ENCODE measurements at regions not wholly inside any gene's neighbourhood (a gene's known extent, or its start where the extent isn't known, plus 50 kb on each side); places are given as distances from the start of the nearest gene placed in this dataset.

DNA sequence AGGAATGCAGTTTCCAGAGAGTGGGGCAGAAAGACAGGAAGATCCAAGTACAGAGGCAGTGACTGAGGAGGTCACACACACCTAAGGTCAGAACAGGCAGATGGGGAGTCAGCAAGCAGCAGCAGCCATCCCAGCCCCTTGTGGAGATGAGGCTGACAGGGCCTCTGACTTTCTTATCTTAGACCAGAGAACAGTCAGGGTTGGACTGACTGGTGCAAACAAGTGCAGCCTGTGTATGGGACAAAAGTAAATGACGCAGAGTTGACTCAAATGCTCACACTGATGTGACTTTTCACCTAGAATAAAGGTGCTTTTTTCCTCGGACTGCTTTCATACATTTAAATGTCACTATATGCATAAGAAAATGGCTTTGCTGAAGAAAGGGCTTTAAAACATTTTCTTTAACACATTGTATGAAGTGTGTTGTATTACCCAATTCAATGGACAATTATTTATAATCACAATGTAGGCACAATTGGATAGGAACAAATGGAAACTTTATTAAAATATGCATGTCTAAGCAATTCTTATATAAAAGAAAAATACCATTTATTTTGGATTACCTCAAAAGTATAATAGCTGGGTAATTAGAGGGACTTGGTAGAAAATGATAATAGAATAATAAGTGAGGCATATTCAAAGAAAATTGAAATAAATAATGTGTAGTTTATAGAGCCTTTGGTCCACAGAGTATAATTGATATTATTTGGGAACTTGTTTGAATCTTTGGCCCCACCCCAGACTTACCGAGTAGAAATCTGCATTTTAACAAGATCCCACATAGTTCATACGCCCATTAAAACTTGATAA lies 1321.5 kb upstream of the CELF4 start:
- in situ Hi-C loops (cut with MboI; ENCODE audit: low pct_unique_long_range_greater_than_20kb, low sequenced_read_pairs, unreplicated experiment) = no loop called here
- no peak for TF ChIP-seq CTCF (IDR thresholded peaks at IDR 0.05; ENCODE audit: extremely low read depth, insufficient read depth, missing control alignments)
- no peak for DNase-seq (ENCODE audit: low spot score)

DNA sequence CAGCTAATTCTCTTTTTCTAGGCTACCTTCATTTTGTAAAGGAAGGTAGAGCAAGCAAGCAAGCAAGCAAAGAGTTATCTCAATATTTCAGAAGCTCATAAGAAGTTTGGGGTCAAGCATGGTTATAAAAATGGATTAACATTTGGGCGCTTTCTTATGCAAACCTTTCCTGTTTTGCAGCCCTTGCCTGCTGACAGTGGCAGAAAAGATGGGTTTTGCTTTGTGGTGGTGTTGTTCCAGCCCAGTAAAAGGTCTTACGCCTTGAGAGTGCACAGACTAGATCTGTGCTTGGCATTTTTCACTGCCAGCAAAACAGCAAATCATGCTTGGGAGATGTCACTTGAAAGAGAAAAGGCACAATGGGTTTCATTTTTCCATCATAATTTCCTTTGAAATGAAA lies 1320.6 kb upstream of the CELF4 start:
- DNase-seq (ENCODE audit: low spot score) = no peak
- in situ Hi-C loops (cut with MboI; ENCODE audit: low pct_unique_long_range_greater_than_20kb, low sequenced_read_pairs, unreplicated experiment) = no loop called here
- TF ChIP-seq CTCF (IDR thresholded peaks at IDR 0.05; ENCODE audit: extremely low read depth, insufficient read depth, missing control alignments) = no peak

DNA sequence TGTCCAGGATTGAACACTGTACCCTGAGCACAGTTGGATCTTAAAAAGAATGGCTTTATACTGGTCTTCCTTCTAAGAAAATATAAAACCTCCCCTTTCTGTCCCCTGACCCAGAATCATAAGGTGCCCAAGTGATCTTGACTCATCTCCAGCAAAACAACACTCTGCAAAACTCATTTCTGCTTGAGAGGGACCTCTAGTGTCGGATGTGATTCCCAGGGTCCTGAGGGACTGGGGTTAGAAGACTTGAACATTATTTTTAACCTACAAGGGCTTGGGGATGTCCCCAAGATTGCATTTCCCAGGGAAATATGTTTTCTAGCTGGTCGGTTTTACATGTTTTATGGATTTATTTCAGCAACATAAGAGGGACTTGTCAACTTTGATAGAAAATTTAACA lies 1318.5 kb upstream of the CELF4 start:
- TF ChIP-seq CTCF (IDR thresholded peaks at IDR 0.05; ENCODE audit: extremely low read depth, insufficient read depth, missing control alignments) = peak; percentile 21
- DNase-seq (ENCODE audit: low spot score) = no peak
- in situ Hi-C loops (cut with MboI; ENCODE audit: low pct_unique_long_range_greater_than_20kb, low sequenced_read_pairs, unreplicated experiment) = no loop called here

DNA sequence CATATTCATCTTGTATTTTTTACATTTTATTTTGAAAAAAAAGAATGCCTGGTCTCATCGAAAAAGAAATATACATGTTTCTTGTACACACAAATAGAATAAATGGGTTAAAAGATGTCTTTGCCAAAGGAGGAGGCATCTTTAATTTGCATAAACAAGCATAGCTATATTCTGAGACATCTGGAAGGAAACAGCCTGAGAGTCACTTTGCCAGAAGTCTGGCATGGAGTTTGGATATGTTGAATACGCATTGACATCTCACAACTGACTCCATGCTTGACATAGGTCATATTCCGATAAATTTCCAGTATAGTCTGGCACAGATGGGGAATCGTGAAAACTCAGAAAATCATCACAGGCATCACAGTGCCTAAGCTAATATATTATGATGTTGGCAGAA lies 1317.5 kb upstream of the CELF4 start:
- in situ Hi-C loops (cut with MboI; ENCODE audit: low pct_unique_long_range_greater_than_20kb, low sequenced_read_pairs, unreplicated experiment) = no loop called here
- no peak for DNase-seq (ENCODE audit: low spot score)
- no peak for TF ChIP-seq CTCF (IDR thresholded peaks at IDR 0.05; ENCODE audit: extremely low read depth, insufficient read depth, missing control alignments)

GRCh38 chr18:38879871-38880270 lies 1314.3 kb upstream of the CELF4 start:
- DNase-seq (ENCODE audit: low spot score) = no peak
- in situ Hi-C loops (cut with MboI; ENCODE audit: low pct_unique_long_range_greater_than_20kb, low sequenced_read_pairs, unreplicated experiment) = no loop called here
- TF ChIP-seq CTCF (IDR thresholded peaks at IDR 0.05; ENCODE audit: extremely low read depth, insufficient read depth, missing control alignments) = no peak

- in situ Hi-C loops (cut with MboI; ENCODE audit: low pct_unique_long_range_greater_than_20kb, low sequenced_read_pairs, unreplicated experiment) = no loop called here
- TF ChIP-seq CTCF (IDR thresholded peaks at IDR 0.05; ENCODE audit: extremely low read depth, insufficient read depth, missing control alignments) = no peak
- no peak for DNase-seq (ENCODE audit: low spot score)
Observed at GRCh38 chr18:38872342-38872741, 1306.7 kb upstream of the CELF4 start.
